ENCODE measurements at regions not wholly inside any gene's neighbourhood (a gene's known extent, or its start where the extent isn't known, plus 50 kb on each side); places are given as distances from the start of the nearest gene placed in this dataset.

GRCh38 chr10:43952760-43953159 is 304.1 kb upstream of the ZNF32 start:
- Histone ChIP-seq H3K27me3 (ENCODE audit: control insufficient read depth in 1 of 2, insufficient read depth in 2 of 2, low read length in 2 of 2) (no peaks in the 10 kb centered on the region), H3K36me3 (ENCODE audit: control insufficient read depth in 2 of 2, insufficient read depth in 2 of 2, low read length in 1 of 2) (no peaks in the 10 kb centered on the region), H3K4me3 (ENCODE audit: low read depth in 1 of 2, low read length in 2 of 2) (no peak overlapping the region), H3K27ac (ENCODE audit: low read depth in 2 of 2, low read length in 1 of 2) (no peak overlapping the region), H3K9me3 (ENCODE audit: control insufficient read depth in 2 of 2, insufficient read depth in 1 of 2, low read depth in 1 of 2, low read length in 1 of 2) (no peaks in the 10 kb centered on the region), H3K4me1 (ENCODE audit: control insufficient read depth in 2 of 2, insufficient read depth in 2 of 2, low read length in 1 of 2) (no peaks in the 10 kb centered on the region)
- WGBS, 2 donors = 95 to 96% methylated on average over 1 of the region's 1 CpG

DNA sequence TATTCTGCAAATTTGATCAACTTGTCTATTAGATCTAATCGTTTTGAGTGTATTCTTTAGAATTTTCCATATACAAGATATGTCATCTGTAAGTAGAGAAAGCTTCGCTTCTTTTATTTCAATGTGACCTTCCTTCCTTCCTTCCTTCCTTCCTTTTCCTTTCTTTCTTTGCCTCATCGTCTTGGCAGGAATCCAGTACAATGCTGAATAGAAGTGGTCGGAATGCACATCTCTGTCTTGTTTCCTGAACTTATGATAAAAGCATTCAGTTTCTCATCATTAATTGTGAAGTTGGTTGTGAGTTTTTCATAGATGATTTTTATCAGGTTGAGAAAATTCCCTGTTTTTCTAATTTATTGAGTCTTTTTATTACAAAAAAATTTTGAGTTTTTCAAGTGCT is 300.7 kb upstream of the ZNF32 start:
- Histone ChIP-seq H3K27ac (ENCODE audit: low read depth in 2 of 2, low read length in 1 of 2) (no peak overlapping the region), H3K36me3 (ENCODE audit: control insufficient read depth in 2 of 2, insufficient read depth in 2 of 2, low read length in 1 of 2) (no peaks in the 10 kb centered on the region), H3K27me3 (ENCODE audit: control insufficient read depth in 1 of 2, insufficient read depth in 2 of 2, low read length in 2 of 2) (no peaks in the 10 kb centered on the region), H3K9me3 (ENCODE audit: control insufficient read depth in 2 of 2, insufficient read depth in 1 of 2, low read depth in 1 of 2, low read length in 1 of 2) (no peaks in the 10 kb centered on the region), H3K4me3 (ENCODE audit: low read depth in 1 of 2, low read length in 2 of 2) (no peak overlapping the region), H3K4me1 (ENCODE audit: control insufficient read depth in 2 of 2, insufficient read depth in 2 of 2, low read length in 1 of 2) (no peaks in the 10 kb centered on the region)
- WGBS, 2 donors = 66 to 77% methylated on average over 4 of the region's 4 CpGs

GRCh38 chr10:43946445-43946844 is 297.8 kb upstream of the ZNF32 start:
- WGBS, 2 donors = 94 to 95% methylated on average over 10 of the region's 10 CpGs

GRCh38 chr10:43945908-43946307 is 297.2 kb upstream of the ZNF32 start:
- Histone ChIP-seq H3K9me3 (ENCODE audit: control insufficient read depth in 2 of 2, insufficient read depth in 1 of 2, low read depth in 1 of 2, low read length in 1 of 2) (no peaks in the 10 kb centered on the region), H3K27me3 (ENCODE audit: control insufficient read depth in 1 of 2, insufficient read depth in 2 of 2, low read length in 2 of 2) (no peaks in the 10 kb centered on the region), H3K4me3 (ENCODE audit: low read depth in 1 of 2, low read length in 2 of 2) (no peak overlapping the region), H3K4me1 (ENCODE audit: control insufficient read depth in 2 of 2, insufficient read depth in 2 of 2, low read length in 1 of 2) (peaks cover 0 to 2% of the 10 kb centered on the region in 2 donors), H3K27ac (ENCODE audit: low read depth in 2 of 2, low read length in 1 of 2) (no peak overlapping the region), H3K36me3 (ENCODE audit: control insufficient read depth in 2 of 2, insufficient read depth in 2 of 2, low read length in 1 of 2) (no peaks in the 10 kb centered on the region)
- WGBS, 2 donors = 90% methylated on average over 4 of the region's 4 CpGs

More at GRCh38 chr10:43946445-43946844, 297.8 kb upstream of the ZNF32 start:
- H3K36me3 ChIP-seq (ENCODE audit: control insufficient read depth in 2 of 2, insufficient read depth in 2 of 2, low read length in 1 of 2) = no peaks in the 10 kb centered on the region
- H3K27me3 ChIP-seq (ENCODE audit: control insufficient read depth in 1 of 2, insufficient read depth in 2 of 2, low read length in 2 of 2) = no peaks in the 10 kb centered on the region
- H3K9me3 ChIP-seq (ENCODE audit: control insufficient read depth in 2 of 2, insufficient read depth in 1 of 2, low read depth in 1 of 2, low read length in 1 of 2) = no peaks in the 10 kb centered on the region
- H3K4me1 ChIP-seq (ENCODE audit: control insufficient read depth in 2 of 2, insufficient read depth in 2 of 2, low read length in 1 of 2) = peaks cover 0 to 2% of the 10 kb centered on the region in 2 donors
- H3K27ac ChIP-seq (ENCODE audit: low read depth in 2 of 2, low read length in 1 of 2) = no peak overlapping the region
- H3K4me3 ChIP-seq (ENCODE audit: low read depth in 1 of 2, low read length in 2 of 2) = no peak overlapping the region

DNA sequence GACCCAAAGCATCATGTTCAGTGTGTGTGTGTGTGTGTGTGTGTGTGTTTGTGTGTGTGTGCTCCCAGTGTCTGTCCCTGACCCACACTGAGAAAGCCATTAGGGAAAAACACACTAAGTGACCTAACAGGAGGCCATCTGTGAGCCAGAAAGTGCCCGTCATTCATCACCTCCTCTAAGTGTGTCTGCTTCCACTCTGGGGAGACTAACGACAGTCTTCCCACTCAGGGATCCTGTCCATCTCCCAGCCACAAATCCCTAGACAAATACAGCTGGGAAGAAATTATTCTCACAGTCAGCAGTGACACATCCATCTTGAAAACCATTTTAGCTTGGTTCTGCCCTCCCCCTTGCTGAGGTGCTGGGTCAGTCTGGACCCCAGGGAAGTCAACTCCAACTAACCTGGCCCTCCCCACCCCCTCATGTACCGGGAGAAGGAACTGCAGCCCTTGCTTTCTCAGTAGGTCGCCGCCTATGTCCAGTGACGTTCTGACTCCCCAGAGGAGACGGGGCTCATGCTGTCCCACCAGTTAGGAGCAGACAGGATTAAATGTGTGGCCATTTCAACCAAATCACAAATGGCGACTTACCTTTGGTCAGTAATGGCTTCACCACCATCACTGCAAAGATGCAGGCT is 296.5 kb upstream of the ZNF32 start:
- no peaks in the 10 kb centered on the region for H3K36me3 ChIP-seq (ENCODE audit: control insufficient read depth in 2 of 2, insufficient read depth in 2 of 2, low read length in 1 of 2)
- WGBS, 2 donors = 84 to 87% methylated on average over 8 of the region's 8 CpGs
- no peak overlapping the region for H3K4me3 ChIP-seq (ENCODE audit: low read depth in 1 of 2, low read length in 2 of 2)
- no peaks in the 10 kb centered on the region for H3K9me3 ChIP-seq (ENCODE audit: control insufficient read depth in 2 of 2, insufficient read depth in 1 of 2, low read depth in 1 of 2, low read length in 1 of 2)
- H3K27ac ChIP-seq (ENCODE audit: low read depth in 2 of 2, low read length in 1 of 2) = no peak overlapping the region
- H3K4me1 ChIP-seq (ENCODE audit: control insufficient read depth in 2 of 2, insufficient read depth in 2 of 2, low read length in 1 of 2) = peaks cover 0 to 2% of the 10 kb centered on the region in 2 donors
- no peaks in the 10 kb centered on the region for H3K27me3 ChIP-seq (ENCODE audit: control insufficient read depth in 1 of 2, insufficient read depth in 2 of 2, low read length in 2 of 2)

GRCh38 chr10:43944381-43945093 is 295.9 kb upstream of the ZNF32 start:
- no peak overlapping the region for H3K4me3 ChIP-seq (ENCODE audit: low read depth in 1 of 2, low read length in 2 of 2)
- H3K27me3 ChIP-seq (ENCODE audit: control insufficient read depth in 1 of 2, insufficient read depth in 2 of 2, low read length in 2 of 2) = no peaks in the 10 kb centered on the region
- H3K9me3 ChIP-seq (ENCODE audit: control insufficient read depth in 2 of 2, insufficient read depth in 1 of 2, low read depth in 1 of 2, low read length in 1 of 2) = no peaks in the 10 kb centered on the region
- no peak overlapping the region for H3K27ac ChIP-seq (ENCODE audit: low read depth in 2 of 2, low read length in 1 of 2)
- H3K4me1 ChIP-seq (ENCODE audit: control insufficient read depth in 2 of 2, insufficient read depth in 2 of 2, low read length in 1 of 2) = peaks cover 0 to 2% of the 10 kb centered on the region in 2 donors
- 66 to 76% methylated on average over 5 of the region's 5 CpGs for WGBS, 2 donors
- H3K36me3 ChIP-seq (ENCODE audit: control insufficient read depth in 2 of 2, insufficient read depth in 2 of 2, low read length in 1 of 2) = no peaks in the 10 kb centered on the region

GRCh38 chr10:43943818-43944360 is 295.2 kb upstream of the ZNF32 start:
- Histone ChIP-seq H3K4me1 (ENCODE audit: control insufficient read depth in 2 of 2, insufficient read depth in 2 of 2, low read length in 1 of 2) (peaks cover 0 to 2% of the 10 kb centered on the region in 2 donors), H3K27ac (ENCODE audit: low read depth in 2 of 2, low read length in 1 of 2) (no peak overlapping the region), H3K4me3 (ENCODE audit: low read depth in 1 of 2, low read length in 2 of 2) (no peak overlapping the region), H3K27me3 (ENCODE audit: control insufficient read depth in 1 of 2, insufficient read depth in 2 of 2, low read length in 2 of 2) (no peaks in the 10 kb centered on the region), H3K36me3 (ENCODE audit: control insufficient read depth in 2 of 2, insufficient read depth in 2 of 2, low read length in 1 of 2) (no peaks in the 10 kb centered on the region), H3K9me3 (ENCODE audit: control insufficient read depth in 2 of 2, insufficient read depth in 1 of 2, low read depth in 1 of 2, low read length in 1 of 2) (no peaks in the 10 kb centered on the region)
- WGBS, 2 donors = 84% methylated on average over 9 of the region's 9 CpGs

- H3K27me3 ChIP-seq (ENCODE audit: control insufficient read depth in 1 of 2, insufficient read depth in 2 of 2, low read length in 2 of 2) = no peaks in the 10 kb centered on the region
- no peak overlapping the region for H3K27ac ChIP-seq (ENCODE audit: low read depth in 2 of 2, low read length in 1 of 2)
- peaks cover 0 to 2% of the 10 kb centered on the region in 2 donors for H3K4me1 ChIP-seq (ENCODE audit: control insufficient read depth in 2 of 2, insufficient read depth in 2 of 2, low read length in 1 of 2)
- 75 to 76% methylated on average over 11 to 15 of the region's 15 CpGs for WGBS, 2 donors
- H3K36me3 ChIP-seq (ENCODE audit: control insufficient read depth in 2 of 2, insufficient read depth in 2 of 2, low read length in 1 of 2) = no peaks in the 10 kb centered on the region
- H3K9me3 ChIP-seq (ENCODE audit: control insufficient read depth in 2 of 2, insufficient read depth in 1 of 2, low read depth in 1 of 2, low read length in 1 of 2) = no peaks in the 10 kb centered on the region
- no peak overlapping the region for H3K4me3 ChIP-seq (ENCODE audit: low read depth in 1 of 2, low read length in 2 of 2)
Observed at GRCh38 chr10:43943119-43943817, 294.6 kb upstream of the ZNF32 start.

- Histone ChIP-seq H3K27ac (ENCODE audit: low read depth in 2 of 2, low read length in 1 of 2) (no peak overlapping the region), H3K4me3 (ENCODE audit: low read depth in 1 of 2, low read length in 2 of 2) (no peak overlapping the region), H3K9me3 (ENCODE audit: control insufficient read depth in 2 of 2, insufficient read depth in 1 of 2, low read depth in 1 of 2, low read length in 1 of 2) (no peaks in the 10 kb centered on the region), H3K4me1 (ENCODE audit: control insufficient read depth in 2 of 2, insufficient read depth in 2 of 2, low read length in 1 of 2) (peaks cover 0 to 2% of the 10 kb centered on the region in 2 donors), H3K27me3 (ENCODE audit: control insufficient read depth in 1 of 2, insufficient read depth in 2 of 2, low read length in 2 of 2) (no peaks in the 10 kb centered on the region), H3K36me3 (ENCODE audit: control insufficient read depth in 2 of 2, insufficient read depth in 2 of 2, low read length in 1 of 2) (no peaks in the 10 kb centered on the region)
- WGBS, 2 donors = 64 to 68% methylated on average over 10 of the region's 10 CpGs
Observed at GRCh38 chr10:43942096-43942850, 293.6 kb upstream of the ZNF32 start.
